Neural progenitor cell (in vitro differentiated cells): ENCODE measurements at regions not wholly inside any gene's neighbourhood (a gene's known extent, or its start where the extent isn't known, plus 50 kb on each side); places are given as distances from the start of the nearest gene placed in this dataset.

Source experiments
- CTCF ChIP-seq: fragments of 200-600 bp; sonication (generic); IDR thresholded peaks from 2 replicates; pipeline ENCODE4 v1.5.1; 2017; ENCODE audit warnings: antibody characterized with exemption, mild to moderate bottlenecking
- EZH2 ChIP-seq: fragments of 200-600 bp; sonication (generic); IDR thresholded peaks from 2 replicates; pipeline ENCODE4 v1.6.1; 2017; ENCODE audit warnings: antibody characterized with exemption, mild to moderate bottlenecking, moderate library complexity
- EZH2phosphoT487 ChIP-seq: fragments of 200-600 bp; sonication (generic); IDR thresholded peaks from 2 replicates; pipeline ENCODE4 v1.6.1; 2017; ENCODE audit warnings: antibody characterized with exemption

GRCh38 chr15:61756071-61756820 is 304.0 kb downstream of the VPS13C start:
- TF ChIP-seq CTCF (no peak), EZH2 (no peak), EZH2phosphoT487 (no peak)
